H1 (cell line): ENCODE measurements at regions not wholly inside any gene's neighbourhood (a gene's known extent, or its start where the extent isn't known, plus 50 kb on each side); places are given as distances from the start of the nearest gene placed in this dataset.

ENCODE experiments used
- HDAC2 ChIP-seq, 2 experiments: fragments of 300-600 bp in 1 of 2; sonication (generic) in 1 of 2; IDR thresholded peaks; 2 replicates each; pipeline ENCODE4 v1.6.1; 2011 to 2012; ENCODE audit warnings: low read depth in 2 of 2, low read length in 2 of 2, mild to moderate bottlenecking in 2 of 2, moderate library complexity in 2 of 2, borderline replicate concordance in 1 of 2, inconsistent platforms in 1 of 2
- POLR2AphosphoS5 ChIP-seq: IDR thresholded peaks from 2 replicates; pipeline ENCODE4 v1.6.1; 2011; ENCODE audit warnings: low read depth, low read length

DNA sequence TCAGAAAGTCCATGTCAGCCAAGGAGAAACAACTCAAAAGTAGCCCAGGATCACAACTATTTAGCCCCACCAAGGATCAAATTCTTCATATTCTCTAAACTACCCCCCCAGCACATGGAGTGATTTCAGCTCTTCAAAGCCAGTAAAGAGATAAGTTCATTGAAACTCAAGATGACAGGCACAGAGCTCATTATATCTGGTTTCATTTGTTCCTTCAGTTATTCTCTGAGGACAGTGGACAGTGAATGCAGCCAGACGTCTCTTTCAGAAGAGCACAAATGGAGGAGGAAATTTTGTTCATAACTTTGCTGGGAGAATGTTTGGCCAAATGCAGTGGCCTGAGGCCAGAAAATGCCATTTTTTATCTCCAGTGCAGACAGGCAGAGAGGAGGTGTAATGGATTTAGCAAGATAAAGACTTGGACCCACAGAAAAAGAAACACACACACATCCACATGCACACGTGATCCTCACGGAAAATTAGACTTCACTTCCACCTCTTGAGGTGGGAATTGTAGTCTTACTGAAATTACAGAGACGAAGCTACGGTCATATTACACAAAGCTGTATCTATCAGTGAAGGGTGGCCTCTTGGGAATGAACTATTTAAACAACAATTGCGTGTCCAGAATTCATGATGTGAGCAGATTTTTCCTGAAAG, 64.6 kb downstream of the HES1 start (continued):
- TF ChIP-seq POLR2AphosphoS5 (no peak), HDAC2 (IDR thresholded peaks at IDR 0.05; ENCODE audit: borderline replicate concordance in 1 of 2, low read depth in 2 of 2, low read length in 2 of 2) (no peak)
